IPS-NIHi7 (cell line): ENCODE measurements at regions not wholly inside any gene's neighbourhood (a gene's known extent, or its start where the extent isn't known, plus 50 kb on each side); places are given as distances from the start of the nearest gene placed in this dataset.

Experiments
- DNase-seq: peaks from one replicate; pipeline ENCODE4 v3.0.0; 2012; ENCODE audit warnings: mixed read lengths; ENCODE audit errors: extremely low spot score

DNA sequence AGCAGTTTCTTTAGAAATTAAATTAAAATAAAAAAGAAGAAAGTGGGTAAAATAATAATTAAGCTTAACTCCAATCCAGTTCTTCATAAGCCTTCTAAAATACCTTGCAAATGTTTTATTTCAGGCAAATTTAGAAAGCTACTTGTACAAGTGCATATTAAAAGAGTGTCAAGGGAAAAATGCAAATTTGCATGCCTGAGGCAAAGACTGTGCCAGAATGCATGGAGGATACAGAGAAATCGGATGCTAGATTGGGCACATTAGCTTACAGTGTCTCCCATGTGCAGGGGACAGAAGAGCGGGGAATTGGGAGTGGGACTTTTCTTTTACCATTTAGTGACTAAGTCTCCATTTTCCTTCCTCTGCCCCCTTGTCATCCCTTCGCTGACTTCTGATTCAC, 173.0 kb upstream of the NWD2 start:
- no peak for DNase-seq

DNA sequence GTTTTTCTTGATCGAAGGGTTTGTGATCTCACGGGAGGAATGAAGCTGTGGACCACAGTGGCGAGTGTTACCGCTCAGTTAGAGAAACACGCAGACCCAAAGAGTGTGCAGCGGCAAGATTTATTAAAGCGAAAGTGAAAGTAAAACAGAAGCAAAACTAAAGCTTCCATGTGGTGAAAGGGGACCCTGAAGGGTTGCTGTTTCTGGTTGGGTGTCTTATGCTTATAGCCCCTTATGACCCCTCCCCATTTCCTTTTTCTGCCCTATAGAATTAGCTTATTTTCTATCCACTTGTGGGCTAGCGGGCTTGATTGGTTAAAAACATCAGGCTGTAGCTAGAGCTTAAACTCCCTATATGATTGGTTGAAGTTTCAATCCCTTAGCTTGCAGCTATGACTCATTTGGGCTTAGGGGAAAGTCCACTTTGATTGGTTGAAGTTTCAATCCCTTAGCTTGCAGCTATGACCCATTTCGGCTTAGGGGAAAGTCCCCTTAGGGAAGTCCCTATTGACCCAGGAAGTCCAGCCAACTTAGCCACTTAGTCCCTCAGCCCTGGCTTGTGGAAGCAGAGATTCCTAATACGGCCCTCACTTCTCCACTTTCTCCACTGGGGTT, 171.2 kb upstream of the NWD2 start:
- DNase-seq, result no peak

DNA sequence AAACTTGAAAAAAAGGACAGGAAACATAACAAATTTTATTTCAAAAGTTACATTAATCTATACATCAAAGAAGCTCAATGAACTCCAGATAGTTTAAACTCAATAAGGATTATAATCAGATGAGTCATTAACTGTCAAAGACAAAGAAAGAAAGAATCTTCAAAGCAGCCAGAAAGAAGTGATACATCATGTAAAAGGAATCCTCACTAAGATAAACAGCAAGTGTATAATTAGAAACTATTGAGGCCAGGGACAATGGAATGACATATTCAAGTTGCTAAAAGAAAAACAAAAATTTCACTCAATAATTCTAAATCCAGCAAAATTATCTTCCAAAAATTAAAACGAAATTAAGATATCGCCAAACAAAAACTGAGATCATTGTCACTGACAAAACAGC, 161.6 kb upstream of the NWD2 start:
- DNase-seq, result no peak

DNA sequence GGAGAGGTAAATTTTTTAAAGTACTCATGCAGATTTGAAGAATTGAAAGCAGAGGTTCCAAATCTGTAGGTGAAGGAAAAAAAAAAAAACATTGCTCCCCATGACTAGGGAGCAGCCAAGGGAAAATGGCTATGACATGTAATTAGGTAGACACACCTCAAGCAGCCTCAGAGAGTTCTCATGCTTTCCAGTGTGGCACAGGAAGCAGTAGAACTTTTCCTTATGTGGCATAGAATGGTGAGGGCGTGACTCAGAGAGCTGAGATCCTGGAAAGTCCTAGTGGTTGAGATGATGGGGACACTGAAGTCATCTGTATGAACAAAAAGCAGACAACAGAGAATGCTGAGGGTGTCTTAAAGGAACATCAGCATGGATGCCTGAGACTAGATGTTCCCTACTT, 148.6 kb upstream of the NWD2 start:
- DNase-seq, result no peak

DNA sequence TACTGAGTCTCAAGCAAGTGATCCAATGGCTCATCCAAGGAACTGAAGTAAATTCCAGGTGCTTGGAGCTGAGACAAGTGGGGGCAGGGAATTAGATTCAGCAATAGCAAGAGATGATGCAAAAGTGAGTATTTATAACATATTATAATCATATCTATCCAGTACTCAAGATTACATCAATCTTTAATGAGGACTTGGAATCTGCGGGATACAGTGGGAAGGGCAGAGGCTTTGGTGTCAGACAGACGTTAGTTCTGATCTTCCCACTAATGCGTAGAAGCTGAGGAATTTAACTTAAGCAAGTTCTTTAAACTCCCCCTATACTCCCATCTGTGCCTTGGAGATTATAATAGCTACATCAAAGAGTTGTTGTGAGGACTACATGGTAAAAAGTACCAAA, 143.4 kb upstream of the NWD2 start:
- no peak for DNase-seq

DNA sequence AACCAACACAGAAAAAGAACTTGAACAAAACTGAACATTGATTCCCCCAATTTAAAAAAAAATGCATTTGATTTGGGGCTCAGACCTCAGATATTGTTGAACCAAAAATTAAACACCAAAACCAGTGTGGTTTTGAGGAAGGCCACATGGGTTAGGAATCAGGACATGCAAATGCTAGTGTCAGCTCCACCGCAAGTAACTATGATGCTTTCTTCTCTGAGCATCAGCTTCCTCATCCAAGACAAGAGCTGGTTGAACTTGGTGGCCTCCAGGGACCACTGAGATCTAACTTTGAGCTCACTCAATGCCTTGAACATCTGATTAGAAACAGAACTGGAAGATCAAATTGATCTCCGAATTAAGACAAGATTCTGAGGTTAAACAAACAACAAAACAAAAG, 142.9 kb upstream of the NWD2 start:
- no peak for DNase-seq

DNA sequence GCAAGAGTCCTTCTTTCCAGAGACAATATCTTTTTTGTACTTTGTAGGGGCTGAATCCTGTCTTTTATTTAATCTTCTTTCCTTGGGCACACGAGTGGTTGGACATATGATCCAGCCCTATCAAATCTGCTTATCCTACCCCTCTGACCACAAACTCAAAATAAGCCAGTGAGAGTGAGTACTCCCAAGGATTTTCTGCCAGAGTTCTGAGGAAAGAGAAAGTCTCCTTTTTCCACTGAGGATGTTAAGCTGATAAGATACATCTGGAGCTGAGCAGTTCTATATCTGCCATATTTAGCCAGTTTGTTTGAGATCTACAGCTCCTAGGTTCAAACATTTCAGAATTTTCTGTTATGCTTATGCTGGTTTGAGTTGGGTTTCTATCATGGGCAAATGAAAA, 134.8 kb upstream of the NWD2 start:
- DNase-seq, result no peak

DNA sequence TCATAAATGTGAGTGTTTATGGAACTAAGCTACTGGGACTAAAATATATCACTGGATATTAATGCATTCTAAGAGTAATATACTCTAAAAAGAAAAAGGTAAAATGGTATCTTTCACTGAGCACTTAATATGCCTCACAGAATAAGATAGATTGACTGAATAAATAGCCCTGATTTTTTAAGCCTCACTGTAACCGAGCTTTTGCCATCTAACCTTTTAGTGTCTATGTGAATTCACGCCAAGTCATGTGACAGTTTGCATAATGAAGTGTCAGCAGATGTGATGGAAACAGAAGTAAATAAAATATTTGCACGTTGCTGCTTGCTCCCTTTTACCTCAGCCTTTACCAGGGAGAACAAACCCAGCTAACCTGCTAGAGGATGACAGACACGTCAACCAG, 119.7 kb upstream of the NWD2 start:
- no peak for DNase-seq

DNA sequence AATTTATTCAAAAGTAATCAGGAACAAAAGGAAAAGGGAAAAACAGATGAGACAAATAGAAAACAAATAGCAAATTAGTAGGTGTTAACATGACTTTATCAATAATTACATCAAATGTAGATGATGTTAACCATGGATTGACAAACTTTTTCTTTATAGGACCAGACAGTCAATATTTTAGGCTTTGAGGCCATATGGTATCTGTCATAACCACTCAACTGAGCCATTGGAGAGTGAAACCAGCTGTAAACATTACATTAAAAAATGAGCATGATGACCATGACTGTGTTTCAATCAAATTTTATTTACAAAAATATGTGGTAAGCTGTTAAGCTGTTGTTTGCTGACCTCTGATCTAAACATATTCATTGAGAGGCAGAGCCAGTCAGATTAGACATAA, 118.5 kb upstream of the NWD2 start:
- DNase-seq, result no peak

DNA sequence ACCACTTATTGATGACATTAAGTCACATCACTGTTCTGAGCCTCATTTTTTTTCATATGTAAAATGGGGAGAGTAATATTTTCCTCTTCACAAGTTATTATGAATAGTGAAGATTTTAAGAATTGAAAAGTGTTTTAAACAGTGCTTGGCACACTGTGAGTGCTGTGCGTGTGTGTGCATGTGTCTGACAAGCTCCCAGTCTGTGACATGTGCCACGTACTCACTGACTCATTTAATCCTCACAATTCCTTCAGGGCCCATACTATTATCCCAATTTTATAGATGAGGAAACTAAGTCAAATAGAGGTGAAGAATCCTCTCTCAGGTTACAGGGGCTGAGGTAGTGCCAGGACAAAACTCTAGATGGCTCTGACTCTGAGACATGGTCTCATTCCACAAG, 114.1 kb upstream of the NWD2 start:
- DNase-seq, result no peak

DNA sequence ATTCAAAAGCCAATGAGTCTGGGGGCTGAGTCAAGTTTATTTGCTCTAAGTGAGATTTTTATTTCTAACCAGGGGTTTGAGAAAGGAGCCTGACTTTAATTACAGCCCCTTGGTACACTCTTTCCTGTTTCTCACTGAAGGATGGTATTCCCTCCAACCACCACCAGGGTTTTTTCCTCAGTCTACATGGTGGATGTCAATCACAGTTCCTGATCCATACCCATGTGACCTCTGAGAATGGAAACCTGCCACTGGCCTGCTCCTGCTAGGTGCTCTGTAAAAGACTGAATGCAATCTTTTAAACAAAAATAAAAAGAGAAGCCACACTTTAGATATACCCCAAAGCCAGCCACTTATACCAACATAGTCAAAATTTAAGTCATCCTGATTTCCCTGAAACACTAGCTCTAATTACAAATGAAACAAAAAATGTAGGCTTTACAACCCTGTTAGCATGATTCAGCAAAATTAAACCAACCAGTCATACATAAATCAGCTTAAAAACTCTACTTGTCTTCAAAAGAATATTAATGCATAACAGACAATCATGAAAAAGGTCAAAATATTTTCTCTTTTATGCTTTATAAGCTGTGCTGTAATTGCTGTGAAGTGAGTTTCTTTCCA, 112.1 kb upstream of the NWD2 start:
- peak; percentile 52 for DNase-seq

DNA sequence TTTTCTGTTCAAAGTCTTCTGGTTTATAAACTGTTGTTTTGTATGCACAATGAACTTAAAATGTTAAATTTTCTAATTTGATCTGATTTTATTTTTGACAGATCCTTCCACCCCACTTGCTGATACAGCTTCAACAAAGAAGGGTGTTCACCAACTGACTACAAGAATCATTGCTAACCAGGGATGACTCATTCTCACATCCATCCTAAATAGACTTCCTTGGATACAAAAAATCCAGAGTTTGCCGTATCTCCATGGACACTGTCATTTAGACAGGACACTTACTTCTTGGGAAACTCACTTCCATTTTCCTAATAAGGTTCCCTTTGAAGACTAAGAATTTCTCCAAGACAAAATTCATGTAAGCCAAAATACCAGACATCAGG, 111.6 kb upstream of the NWD2 start:
- no peak for DNase-seq

DNA sequence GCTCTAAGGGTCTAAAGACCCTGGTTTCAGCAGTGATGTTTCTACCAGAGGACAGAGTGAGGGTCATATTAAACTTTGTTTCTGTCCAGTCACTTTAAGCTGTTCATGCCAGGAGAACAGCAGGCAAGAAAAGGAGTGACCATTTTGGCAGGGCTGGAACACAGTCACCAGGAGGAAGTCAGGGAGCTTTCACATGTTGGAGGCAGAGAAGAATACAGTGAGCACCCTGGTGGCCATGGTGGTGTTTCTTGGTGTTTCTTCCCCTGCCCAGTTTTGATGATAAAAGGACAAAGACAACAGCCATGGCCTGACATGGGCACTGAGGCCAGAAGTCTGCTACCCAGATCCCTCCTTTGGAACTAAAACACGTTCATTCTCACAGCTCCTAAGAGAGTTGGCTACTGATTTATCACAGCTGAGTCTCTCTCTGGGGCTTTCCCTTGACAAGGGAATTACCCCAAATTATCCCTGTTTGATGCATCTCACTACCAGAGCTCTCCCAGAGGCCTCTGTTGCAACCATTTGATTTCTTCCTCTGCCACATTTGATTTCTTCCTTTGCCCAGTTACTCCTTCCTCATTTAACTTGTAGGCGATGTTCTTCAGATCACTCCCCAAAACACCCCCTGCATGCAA, 106.4 kb upstream of the NWD2 start:
- DNase-seq, result no peak

DNA sequence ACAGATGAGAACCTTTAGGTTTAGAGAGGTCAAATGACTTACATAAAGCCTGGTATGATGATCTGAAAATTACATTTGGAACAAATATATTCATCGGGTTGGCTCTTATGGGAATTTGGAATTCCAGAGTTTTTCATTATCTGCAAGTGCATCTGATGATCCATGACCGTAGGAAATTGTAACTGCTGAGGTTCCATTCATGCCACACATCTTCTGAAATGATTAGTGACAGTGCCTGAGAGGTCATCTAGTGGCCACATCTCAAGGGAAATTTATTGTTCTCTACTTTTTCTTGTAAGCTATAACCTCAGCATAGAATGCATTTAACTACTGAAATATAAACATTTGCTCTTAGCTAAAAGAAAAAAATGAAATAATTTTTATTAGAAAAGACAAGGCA, 105.8 kb upstream of the NWD2 start:
- DNase-seq, result no peak

DNA sequence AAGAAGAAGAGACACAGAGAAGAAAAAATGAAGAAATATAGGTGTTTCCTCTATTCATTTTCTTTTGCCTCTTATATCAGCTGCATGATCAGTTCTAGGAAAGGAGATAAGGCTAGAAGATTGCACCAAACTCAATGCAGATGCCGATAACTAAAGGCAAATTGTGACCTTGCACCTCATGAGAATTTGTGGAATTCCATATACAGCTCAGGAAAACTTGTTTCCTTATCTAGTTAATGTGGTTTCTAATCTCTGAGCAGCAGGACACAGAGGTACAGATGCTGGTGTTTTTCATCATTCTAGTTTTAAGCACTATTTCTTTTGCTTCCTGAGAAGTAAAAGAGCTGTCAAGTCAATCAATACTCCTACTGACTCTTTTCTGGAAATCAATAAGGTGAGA, 104.6 kb upstream of the NWD2 start:
- no peak for DNase-seq

DNA sequence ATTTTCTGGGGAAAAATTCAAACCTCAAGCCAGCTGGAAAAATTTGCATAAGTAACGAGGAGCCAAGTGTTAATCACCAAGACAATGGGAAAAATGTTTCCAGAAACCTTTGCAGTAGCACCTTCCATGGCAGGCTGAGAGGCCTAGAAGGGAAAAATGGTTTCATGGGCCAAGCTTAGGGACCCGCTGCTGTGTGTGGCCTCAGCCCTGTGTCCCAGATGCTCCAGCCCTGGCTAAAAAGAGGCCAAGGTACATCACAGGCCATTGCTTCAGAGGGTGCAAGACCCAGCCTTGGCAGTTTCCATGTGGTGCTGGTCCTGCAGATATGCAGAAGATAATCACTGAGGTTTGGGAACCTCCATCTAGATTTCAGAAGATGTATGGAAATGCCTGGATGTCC, 98.3 kb upstream of the NWD2 start:
- DNase-seq, result no peak

DNA sequence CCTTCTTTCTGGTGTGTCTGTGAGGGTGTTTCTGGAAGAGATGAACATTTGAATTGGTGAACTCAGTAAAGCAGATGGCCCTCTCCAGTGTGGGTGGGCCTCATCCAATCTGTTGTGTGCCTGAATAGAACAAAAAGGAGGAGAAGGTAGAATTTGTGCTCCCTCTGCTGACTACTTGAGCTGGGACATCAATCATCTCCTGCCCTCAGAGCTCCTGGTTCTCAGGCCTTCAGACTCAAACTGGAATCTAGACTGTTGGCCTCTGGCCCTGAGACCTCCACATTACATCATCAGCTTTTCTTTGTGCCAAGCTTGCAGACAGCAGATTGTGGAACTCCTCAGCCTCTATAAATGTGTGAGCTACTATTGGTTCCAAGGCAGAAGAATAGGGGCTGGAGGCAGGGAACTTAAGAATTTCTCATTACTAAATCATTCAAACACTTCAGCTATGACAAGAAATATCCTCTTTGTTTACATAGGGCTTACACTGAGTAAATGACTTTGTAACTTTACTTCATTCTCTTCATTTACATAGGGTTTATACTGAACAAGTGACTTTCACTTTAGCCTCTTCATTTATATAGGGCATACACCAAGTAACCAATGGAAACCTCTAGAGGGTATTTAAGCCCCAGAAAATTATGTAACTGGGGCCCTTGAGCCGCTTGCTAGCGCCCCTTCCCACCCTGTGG, 86.9 kb upstream of the NWD2 start:
- DNase-seq, result no peak

DNA sequence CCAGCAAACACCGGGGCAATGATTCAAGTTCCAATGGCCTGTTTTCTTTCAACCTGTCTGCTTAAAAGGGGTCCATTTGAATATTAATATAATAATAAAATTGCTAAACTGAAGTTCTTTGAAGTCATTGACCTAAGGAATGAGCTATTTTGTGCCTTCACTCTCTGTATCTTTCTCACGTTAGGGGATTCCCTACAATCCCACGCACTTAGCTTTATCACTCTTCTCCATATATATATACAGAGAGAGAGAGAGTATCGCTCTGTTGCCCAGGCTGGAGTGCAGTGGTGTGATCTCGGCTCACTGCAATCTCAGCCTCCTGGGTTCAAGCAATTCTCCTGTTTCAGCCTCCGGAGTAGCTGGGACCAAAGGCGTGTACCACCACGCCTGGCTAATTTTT, 83.9 kb upstream of the NWD2 start:
- DNase-seq, result no peak

DNA sequence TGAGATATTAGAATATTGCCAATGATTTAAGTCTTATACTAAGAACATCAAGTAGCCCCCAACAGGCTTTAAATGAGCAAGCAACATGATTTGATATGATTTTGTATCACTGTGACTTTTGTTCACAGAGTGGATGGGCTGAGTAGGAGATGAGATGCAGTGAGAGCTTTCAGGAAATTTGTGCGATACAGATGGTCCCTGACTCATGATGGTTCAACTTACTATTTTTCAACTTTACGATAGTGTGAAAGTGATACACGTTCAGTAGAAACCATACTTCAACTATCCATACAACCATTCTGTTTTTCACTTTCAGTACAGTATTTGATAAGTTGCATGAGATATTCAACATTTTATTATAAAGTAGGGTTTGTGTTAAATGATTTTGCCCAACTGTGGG, 78.7 kb upstream of the NWD2 start:
- no peak for DNase-seq

DNA sequence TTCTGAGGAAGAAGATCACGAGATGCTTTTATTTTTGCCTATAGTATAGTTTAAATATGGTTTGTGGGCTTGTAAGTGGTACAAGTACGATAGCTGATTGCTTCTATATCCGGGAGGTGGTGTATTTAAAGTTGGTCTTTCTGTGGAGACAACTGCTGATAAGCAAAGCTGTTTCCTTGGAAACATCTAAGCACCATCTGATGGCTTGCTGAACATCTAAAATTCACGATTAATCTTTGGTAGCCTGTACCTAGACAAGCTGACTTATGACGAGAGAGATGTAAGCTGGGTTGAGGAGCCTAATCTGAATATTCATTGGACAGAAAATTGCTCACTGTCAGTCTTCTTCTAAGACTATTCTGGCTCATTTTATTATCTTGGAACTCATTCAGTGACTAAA, 74.6 kb upstream of the NWD2 start:
- no peak for DNase-seq

DNA sequence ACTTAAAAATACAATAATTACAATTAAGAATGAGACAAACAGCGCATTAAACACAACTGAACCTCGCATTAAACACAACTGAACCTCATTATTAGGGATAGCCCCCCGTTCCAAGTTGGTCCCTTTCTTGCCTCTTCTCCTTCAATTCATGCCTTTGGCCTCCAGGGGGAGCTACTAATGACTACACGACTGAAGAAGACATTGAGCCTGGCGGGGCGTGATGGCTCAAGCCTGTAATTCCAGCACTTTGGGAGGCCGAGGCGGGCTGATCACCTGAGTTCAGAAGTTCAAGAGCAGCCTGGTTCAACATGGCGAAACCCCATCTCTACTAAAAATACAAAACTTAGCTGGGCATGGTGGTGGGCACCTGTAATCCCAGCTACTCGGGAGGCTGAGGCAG, 56.4 kb upstream of the NWD2 start:
- DNase-seq, result peak; percentile 61
